Stimulated activated CD4-positive, alpha-beta T cell treated with anti-CD3 and anti-CD28 coated beads, Interleukin-2, amount 100 ng/mL, for 24 hours (primary cell): ENCODE measurements at regions not wholly inside any gene's neighbourhood (a gene's known extent, or its start where the extent isn't known, plus 50 kb on each side); places are given as distances from the start of the nearest gene placed in this dataset.
"Not testable (repeated sequence)": the region's sequence is repeated elsewhere in the genome, so short reads cannot be mapped to it uniquely, and the experiment has no call there.

ENCODE experiments used
- DNase-seq, 2 donors: peaks; one replicate each; pipeline ENCODE4 v3.0.0-alpha.2; 2020

- DNase-seq: no peak
Measured at GRCh38 chr17:79560527-79560926, 50.3 kb downstream of the RBFOX3 start.

- no peak for DNase-seq
Measured at GRCh38 chr17:79559111-79559887, 51.6 kb downstream of the RBFOX3 start.

DNA sequence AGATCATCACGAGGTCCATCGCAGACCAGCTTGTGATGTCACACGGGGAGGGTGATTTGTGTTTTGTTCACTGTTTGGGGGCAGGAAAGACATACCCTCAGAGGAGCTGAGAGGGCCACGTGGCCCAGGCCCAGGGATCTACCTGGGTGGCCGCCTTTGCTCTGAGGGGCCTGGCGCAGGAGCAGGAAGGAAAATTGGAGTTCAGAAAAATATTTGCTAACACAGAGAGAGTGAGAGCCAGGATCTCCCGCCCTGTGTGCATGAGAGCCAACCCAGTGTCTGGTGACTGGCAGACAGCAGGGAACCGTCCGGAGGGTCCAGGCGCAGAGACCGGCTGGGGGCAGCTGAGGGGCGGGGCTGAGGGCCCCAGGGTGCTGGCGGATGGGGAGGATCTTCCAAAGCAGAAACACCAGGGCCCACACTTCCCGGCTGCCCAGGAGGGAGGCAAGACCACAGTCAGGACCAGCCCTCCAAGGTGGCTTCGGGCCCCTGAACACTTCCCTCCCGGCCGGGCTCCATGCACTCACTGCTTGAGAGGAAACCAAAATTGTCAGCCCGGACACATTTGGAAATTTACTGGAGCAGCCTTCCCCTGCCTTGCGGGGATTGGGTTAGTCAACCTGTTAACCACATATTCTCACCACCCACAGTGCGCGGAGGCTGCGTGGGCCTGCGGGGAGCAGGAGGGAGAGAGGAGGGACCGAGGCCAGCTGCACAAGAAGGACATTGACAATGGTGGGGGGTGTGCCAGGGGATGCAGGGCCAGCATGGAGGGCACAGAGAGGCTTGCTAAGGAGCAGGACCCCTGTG is 52.6 kb downstream of the RBFOX3 start:
- no peak for DNase-seq

DNA sequence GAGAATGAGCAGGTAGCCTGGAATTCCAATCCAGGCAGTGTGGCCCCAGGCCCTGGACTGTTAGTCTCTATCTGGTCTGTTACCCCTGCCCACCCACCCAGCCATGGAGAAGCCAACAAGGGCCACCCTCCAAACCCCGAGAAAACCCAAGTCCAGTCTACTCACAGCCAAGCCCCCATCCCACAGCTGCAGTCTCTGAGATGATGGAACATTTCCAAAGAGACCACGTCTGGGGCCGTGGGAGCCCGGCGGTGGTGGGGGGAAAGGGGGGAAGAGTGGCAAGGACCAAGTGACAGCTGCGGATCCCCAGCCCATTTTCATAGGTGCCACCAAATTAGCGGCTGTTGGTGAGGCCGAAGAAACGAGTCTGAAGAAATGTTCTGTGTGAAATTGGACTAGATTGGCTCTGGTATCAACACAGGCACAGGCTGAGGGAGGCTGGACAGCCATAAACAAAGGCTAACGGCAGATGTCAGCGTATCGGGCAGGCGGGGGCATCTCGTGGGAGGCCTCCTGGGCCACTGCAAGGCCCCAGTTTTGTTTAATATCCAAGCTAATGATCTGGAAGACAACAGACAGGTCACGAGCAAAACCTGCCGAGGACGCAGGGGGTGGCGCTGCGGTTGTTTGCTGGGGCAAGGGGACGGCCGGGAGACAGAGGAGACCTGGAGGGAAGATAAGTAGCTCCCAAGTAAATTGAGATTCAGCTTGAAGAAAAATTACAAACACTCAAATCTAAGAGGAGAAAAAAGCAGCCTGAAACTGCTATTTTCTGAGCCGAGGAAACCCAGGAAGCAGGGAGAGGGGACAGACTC is 53.4 kb downstream of the RBFOX3 start:
- no peak for DNase-seq

DNA sequence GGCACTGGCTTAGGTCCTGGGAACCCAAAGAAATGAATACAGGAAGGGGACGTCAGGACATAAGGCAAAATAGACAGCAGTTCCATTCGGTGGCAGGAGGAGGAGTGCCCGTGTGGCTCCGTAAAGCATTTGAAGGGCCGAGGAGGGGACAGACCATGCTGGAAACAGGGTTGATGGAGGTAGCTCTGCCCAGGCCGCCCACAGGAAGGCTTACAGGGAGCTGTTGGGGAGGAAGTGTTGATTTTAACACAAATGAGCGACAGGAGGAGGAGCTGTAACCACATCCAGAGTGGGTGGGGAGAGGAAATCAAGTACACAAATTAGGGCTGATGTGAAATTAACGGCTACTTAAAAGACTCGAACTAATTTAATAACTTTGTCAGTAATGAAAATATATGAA is 54.6 kb downstream of the RBFOX3 start:
- no peak for DNase-seq

GRCh38 chr17:79555543-79555942 is 55.3 kb downstream of the RBFOX3 start:
- no peak for DNase-seq

- DNase-seq: not testable (repeated sequence)
Measured at GRCh38 chr17:79554346-79554745, 56.5 kb downstream of the RBFOX3 start.

DNA sequence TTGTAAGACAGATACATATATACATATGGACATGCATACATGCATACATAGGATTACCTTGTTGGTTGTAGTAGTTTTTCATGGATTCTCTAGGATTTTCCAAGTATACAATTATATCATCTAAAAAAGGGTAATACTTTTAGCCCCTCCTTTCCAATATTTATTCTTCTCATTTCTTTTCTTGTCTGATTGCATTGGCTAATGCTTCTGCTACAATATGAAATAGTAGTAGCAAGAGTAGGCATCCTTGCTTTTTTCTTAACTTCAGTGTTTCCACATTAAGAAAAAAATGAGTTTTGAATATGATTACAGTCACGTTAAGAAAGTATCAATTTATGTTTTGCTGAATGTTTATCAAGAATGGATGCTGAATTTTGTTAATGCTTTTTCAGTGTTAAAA is 58.0 kb downstream of the RBFOX3 start:
- no peak for DNase-seq

- DNase-seq: no peak
Measured at GRCh38 chr17:79552405-79552804, 58.4 kb downstream of the RBFOX3 start.

DNA sequence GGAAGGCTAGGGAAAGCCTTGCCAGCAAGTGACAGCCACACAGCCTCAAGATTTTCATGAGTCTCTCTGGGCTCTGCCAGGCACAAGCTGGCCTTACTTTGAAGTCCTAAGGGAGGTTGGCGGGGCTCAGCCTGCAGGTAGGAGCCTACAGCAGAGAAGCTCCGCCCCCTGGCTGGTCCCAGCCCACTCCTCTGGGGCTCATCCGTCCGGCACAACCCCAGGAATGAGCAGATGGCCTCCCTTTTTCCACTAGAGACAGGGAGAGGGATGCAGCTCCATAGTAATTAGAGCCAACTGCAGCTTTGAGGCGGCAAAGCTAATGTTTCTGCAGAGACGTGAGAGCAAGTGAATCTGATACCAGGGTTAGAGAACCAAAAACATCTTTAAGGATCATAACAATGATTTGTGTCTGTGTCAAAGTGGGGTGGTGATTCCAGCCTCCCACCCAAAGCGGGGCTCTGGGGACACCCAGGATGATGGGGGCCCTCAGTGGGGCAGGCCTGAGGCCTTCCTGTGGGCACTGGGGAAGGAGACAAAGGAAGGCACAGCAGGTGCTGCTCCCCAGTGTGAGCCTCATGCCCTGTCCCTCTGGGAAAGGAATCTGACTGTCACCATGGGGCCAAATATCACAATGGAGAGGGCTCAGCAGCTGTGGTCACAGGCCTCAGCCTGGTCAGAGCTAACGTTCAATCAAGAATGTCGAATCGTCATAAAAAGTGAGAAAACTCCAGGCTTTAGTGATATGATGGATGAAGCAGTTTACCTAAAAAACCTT is 61.5 kb downstream of the RBFOX3 start:
- no peak for DNase-seq

- DNase-seq: no peak
Measured at GRCh38 chr17:79548116-79548515, 62.7 kb downstream of the RBFOX3 start.

DNA sequence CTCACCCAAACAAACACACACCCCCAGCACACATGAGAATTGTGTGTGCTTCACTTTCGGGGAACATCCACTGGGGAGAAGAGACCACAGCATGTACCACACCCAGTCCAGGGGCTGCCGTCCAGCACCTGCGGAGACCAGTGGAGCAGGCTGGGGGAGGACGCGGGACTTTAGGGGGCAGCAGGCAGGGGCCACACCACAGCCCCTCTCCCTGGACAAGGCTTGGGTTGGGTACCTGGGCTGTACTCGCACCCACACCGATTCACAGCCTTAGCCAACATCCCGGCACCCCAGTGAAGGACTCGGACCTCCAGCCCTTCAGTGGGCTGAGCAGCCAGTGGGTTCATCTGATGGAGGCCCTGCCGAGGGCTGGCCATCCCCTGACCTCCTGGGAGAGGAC is 63.3 kb downstream of the RBFOX3 start:
- no peak for DNase-seq

DNA sequence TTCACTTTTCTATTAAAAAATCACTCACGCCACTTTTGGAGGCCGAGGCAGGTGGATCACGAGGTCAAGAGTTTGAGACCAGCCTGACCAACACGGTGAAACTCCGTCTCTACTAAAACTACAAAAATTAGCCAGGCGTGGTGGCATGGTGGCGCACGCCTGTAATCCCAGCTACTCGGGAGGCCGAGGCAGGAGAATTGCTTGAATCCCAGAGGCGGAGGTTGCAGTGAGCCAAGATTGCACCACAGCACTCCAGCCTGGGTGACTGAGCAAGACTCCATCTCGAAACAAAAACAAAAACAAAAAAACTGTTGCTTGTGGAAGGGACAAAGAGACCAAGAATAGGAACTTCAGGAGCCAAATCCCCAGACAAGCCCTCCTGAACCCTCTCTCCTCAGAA is 63.7 kb downstream of the RBFOX3 start:
- not testable (repeated sequence) for DNase-seq

DNA sequence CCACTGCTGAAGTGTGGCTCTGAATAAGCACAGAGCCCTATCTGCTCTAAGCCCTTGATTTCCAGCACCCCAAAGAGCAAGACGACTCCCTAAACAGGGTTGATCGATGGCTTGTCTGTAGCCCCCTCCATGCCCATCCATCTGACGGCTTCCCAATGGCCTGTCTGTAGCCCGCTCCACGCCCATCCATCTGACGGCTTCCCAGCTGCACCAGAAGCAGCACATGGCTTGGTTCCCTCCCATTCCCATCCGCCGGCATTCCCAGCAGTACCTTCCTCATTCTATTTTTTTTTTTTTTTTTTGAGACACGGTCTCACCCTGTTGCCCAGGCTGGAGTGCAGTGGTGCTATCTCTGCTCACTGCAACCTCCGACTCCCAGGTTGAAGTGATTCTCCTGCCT is 64.5 kb downstream of the RBFOX3 start:
- DNase-seq: no peak

- no peak for DNase-seq
Measured at GRCh38 chr17:79545251-79546005, 65.4 kb downstream of the RBFOX3 start.

GRCh38 chr17:79544142-79544914 is 66.5 kb downstream of the RBFOX3 start:
- no peak for DNase-seq

DNA sequence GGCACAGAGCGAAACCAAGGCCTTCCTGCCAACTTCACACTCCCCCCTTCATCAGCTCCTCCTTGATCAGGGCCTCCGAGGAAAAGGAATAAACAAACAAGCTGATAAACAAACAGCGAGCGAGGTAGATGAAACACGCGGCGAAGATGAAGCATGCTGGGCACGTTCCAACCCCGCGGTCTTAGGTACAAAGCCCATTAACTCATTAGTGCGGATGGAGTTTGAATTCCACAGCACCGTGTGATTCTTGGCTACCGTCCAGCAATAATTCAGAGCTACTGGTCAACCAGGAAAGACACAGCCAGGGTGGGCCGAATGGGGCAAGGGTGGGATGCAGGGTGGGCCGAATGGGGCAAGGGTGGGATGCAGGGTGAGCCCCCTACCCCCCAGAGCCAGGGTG is 67.3 kb downstream of the RBFOX3 start:
- DNase-seq: no peak

- DNase-seq: no peak
Measured at GRCh38 chr17:79542718-79543117, 68.1 kb downstream of the RBFOX3 start.

DNA sequence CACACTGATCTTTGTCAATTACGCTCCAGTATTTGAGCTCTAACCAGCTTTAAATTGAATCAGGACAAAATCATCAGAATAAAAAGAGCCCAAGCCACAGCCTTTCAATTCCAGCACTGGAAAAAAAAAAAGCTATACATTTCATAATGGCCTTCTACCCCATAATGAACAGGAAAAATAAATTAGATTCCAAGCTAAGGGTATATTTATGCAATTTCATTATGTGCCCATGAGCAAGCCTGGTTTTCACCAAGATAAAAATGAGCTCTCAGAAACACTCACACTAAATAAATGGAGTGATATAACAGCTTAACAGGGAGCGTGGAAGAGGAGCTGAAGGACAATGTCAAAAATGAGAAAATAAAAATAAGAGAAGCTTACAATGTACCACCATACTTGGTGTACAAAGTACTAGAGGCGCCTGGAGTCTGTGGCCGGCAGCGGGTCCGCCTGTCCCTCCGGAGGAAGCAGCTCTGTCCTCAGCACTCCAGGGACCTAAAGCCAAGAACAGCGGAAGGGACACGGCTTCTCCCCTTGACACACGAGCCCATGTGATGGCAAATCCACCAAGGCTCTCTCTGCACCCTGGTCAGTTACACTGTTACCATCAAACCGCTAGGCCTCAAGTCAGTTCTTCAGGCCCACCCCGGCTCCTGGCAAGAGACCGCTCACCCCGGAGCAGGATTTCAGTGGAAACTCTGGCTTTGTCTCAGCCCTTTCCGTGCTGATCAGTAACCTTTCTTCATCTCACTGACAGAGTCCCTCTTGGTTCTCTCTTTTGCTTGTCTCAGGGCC is 69.6 kb downstream of the RBFOX3 start:
- no peak for DNase-seq
